ENCODE measurements at regions not wholly inside any gene's neighbourhood (a gene's known extent, or its start where the extent isn't known, plus 50 kb on each side); places are given as distances from the start of the nearest gene placed in this dataset.

DNA sequence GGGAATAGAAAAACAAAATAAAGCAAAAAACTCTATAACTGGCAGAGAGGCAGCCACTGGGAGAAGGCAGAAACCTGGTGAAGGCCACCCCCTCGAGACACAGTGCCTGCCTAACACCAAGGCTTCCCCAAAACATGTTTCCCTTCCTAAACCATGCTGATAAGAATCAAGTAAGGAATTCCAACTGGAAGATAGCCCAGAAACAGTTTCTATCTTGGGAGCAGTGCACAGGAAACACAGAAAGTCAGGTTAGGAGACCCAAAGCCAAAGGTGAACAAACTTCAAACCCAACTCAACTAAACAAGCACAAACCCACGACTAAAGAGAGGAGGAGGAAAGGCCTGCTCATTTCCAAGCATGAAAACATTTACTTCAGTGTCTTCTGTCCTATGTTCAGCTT is 433.7 kb upstream of the RGS17 start:
- H2AK9ac ChIP-seq (replicated peaks; ENCODE audit: low read depth, low read length, poor library complexity), result no peak overlapping the region
- H2AFZ ChIP-seq (replicated peaks; ENCODE audit: low read length, poor library complexity), result no peak overlapping the region
- DNase-seq (no peak), ATAC-seq (ENCODE audit: low read depth) (no peak)
- no peaks in the 10 kb centered on the region for H3K27me3 ChIP-seq (ENCODE audit: control insufficient read depth, insufficient read depth, low read length)
- dilution Hi-C loops (cut with HindIII; ENCODE audit: low sequenced_read_pairs, unreplicated experiment), result no loop called here
- H3K9me1 ChIP-seq (ENCODE audit: insufficient read depth, low read length), result no peaks in the 10 kb centered on the region
- no peak overlapping the region for H3K4ac ChIP-seq (ENCODE audit: low read depth, low read length)
- no peak overlapping the region for H3K4me3 ChIP-seq (ENCODE audit: insufficient read depth, low read depth, low read length)
- no TSS peak for BruUV-seq (replicated peaks)
- no peak overlapping the region for H3K56ac ChIP-seq (ENCODE audit: extremely low read depth, insufficient read depth, low read length)
- H3K23ac ChIP-seq (ENCODE audit: low read depth, low read length), result no peak overlapping the region
- no CpG with 5 or more reads among the region's 2 CpGs for WGBS, 2 experiments (ENCODE audit: extremely low coverage in 2 of 2, insufficient read length in 1 of 2)
- no peak for TF ChIP-seq RFX5 (IDR thresholded peaks at IDR 0.05; ENCODE audit: low read depth, low read length)
- no peak for TF ChIP-seq MXI1 (IDR thresholded peaks at IDR 0.05; ENCODE audit: borderline replicate concordance, low read depth, low read length)
- no peak for TF ChIP-seq FOS (IDR thresholded peaks at IDR 0.05; ENCODE audit: low read depth, low read length)
- TF ChIP-seq, protein P1, sequence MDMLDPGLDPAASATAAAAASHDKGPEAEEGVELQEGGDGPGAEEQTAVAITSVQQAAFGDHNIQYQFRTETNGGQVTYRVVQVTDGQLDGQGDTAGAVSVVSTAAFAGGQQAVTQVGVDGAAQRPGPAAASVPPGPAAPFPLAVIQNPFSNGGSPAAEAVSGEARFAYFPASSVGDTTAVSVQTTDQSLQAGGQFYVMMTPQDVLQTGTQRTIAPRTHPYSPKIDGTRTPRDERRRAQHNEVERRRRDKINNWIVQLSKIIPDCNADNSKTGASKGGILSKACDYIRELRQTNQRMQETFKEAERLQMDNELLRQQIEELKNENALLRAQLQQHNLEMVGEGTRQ (IDR thresholded peaks at IDR 0.05; ENCODE audit: low read depth, low read length), result no peak
- no peak for TF ChIP-seq NFE2L2 (IDR thresholded peaks at IDR 0.05; ENCODE audit: low read depth, low read length)
- no peak for TF ChIP-seq POLR2A (IDR thresholded peaks at IDR 0.05; ENCODE audit: low read depth, low read length)
- TF ChIP-seq CEBPB (IDR thresholded peaks at IDR 0.05; ENCODE audit: low read depth, low read length), result no peak
- TF ChIP-seq, protein P2, sequence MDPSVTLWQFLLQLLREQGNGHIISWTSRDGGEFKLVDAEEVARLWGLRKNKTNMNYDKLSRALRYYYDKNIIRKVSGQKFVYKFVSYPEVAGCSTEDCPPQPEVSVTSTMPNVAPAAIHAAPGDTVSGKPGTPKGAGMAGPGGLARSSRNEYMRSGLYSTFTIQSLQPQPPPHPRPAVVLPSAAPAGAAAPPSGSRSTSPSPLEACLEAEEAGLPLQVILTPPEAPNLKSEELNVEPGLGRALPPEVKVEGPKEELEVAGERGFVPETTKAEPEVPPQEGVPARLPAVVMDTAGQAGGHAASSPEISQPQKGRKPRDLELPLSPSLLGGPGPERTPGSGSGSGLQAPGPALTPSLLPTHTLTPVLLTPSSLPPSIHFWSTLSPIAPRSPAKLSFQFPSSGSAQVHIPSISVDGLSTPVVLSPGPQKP (IDR thresholded peaks at IDR 0.05; ENCODE audit: borderline replicate concordance, low read depth, low read length), result no peak
- no peak overlapping the region for H3K18ac ChIP-seq (ENCODE audit: low read depth, low read length)
- H4K5ac ChIP-seq (ENCODE audit: low read depth, low read length), result no peak overlapping the region
- H3K9ac ChIP-seq (ENCODE audit: low read depth, low read length), result no peak overlapping the region
- H3K9me3 ChIP-seq (ENCODE audit: control insufficient read depth, insufficient read depth, low read length), result peaks cover 2% of the 10 kb centered on the region; the same call in 1 of the 2 replicates
- H2BK5ac ChIP-seq (ENCODE audit: low read depth, low read length, poor library complexity, severe bottlenecking), result no peak overlapping the region
- H2BK20ac ChIP-seq (ENCODE audit: low read depth, low read length), result no peak overlapping the region
- no peak overlapping the region for H3K27ac ChIP-seq (ENCODE audit: insufficient read depth, low read length)
- POLR2A ChIA-PET (ENCODE audit: unreplicated experiment), result no interaction called here
- intact Hi-C loops (cut with micrococcal nuclease), result no loop called here
- H3K14ac ChIP-seq (replicated peaks; ENCODE audit: low read depth, low read length), result no peak overlapping the region
- no peak overlapping the region for H4K8ac ChIP-seq (ENCODE audit: low read depth in 2 of 2, low read length in 2 of 2)
- H2AK5ac ChIP-seq (ENCODE audit: low read depth, low read length), result no peak overlapping the region
- in situ Hi-C loops (cut with MboI; ENCODE audit: low sequenced_read_pairs), result no loop called here
- no peaks in the 10 kb centered on the region for H3K79me1 ChIP-seq (ENCODE audit: low read depth in 1 of 2, low read length in 2 of 2)
- no peaks in the 10 kb centered on the region for H3K4me1 ChIP-seq (ENCODE audit: control insufficient read depth, insufficient read depth, low read length)
- H4K20me1 ChIP-seq (ENCODE audit: insufficient read depth, low read length), result no peaks in the 10 kb centered on the region
- CTCF ChIA-PET, result no interaction called here
- H2BK120ac ChIP-seq (ENCODE audit: low read depth, low read length), result no peak overlapping the region
- H2BK15ac ChIP-seq (ENCODE audit: low read depth, low read length), result no peak overlapping the region
- H3K4me2 ChIP-seq (ENCODE audit: low read depth, low read length), result no peak overlapping the region
- H3K36me3 ChIP-seq (ENCODE audit: control insufficient read depth, insufficient read depth, low read length), result no peaks in the 10 kb centered on the region
- H4K91ac ChIP-seq (ENCODE audit: insufficient read depth, low read depth, low read length), result no peak overlapping the region
